ENCODE measurements at regions not wholly inside any gene's neighbourhood (a gene's known extent, or its start where the extent isn't known, plus 50 kb on each side); places are given as distances from the start of the nearest gene placed in this dataset.

- no peak for DNase-seq
Measured at GRCh38 chr16:85429776-85430522, 183.2 kb upstream of the GSE1 start.

DNA sequence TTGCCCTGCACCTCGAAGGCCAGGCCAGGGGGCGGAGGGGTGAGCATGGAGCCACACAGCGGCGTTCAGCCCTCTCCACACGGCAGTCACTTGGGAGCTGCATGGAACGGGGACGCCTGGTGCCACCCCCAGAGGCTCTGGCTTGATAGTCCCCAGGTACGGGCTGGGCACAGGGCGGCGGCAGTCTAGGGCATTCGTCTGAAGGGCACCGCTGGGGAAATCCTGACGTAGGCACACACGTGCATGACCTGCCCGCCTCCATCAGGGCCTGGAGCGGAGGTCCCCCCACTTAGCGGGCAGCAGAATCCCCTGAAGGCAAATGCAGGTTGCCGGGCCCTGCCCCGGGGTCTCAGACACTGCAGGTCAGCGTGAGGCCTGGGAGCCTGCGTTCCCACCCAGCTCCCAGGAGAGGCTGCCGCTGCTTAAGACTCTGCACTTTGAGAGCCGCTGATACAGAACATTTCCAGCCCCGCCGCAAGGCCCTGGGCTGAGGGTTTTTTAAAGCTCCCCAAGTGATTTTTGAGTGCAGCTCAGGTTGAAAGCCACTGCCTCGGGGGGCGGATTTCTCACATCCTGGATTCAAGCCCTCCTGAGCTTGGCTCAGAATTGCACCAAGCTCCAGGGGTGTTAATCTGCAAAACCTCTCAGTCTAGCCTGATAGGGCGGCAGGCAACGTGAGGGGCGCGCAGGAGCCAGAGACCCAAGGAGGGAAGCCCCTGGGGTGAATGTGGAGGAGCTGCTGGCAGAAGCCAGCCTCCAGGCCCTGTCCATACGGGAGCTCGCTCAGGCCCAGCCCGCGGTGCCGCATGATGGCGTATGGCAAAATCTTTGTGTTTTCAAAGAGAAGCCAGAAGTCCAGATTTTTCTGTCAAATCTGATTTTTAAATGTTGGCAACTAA lies 182.3 kb upstream of the GSE1 start:
- DNase-seq, result no peak

- no peak for DNase-seq
Measured at GRCh38 chr16:85431431-85432124, 181.5 kb upstream of the GSE1 start.

- no peak for DNase-seq
Measured at GRCh38 chr16:85432606-85433005, 180.5 kb upstream of the GSE1 start.

DNA sequence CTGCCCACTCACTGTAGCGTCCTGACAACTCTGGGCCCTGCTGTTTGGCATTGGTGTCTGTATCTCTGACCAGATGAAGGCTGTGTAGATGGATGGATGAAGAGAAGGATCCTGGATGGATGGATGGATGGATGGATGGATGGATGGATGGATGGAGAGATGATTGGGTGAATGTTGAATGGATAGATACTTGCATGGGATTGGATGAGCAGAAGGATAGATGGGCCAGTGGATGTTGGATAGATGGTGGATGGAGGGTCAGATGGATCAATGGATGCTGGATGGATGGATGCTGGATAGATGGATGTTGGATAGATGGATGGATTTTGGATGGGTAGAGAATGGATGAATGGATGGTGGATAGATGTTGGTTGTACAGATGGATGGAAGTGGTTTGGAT lies 179.6 kb upstream of the GSE1 start:
- DNase-seq, result no peak

DNA sequence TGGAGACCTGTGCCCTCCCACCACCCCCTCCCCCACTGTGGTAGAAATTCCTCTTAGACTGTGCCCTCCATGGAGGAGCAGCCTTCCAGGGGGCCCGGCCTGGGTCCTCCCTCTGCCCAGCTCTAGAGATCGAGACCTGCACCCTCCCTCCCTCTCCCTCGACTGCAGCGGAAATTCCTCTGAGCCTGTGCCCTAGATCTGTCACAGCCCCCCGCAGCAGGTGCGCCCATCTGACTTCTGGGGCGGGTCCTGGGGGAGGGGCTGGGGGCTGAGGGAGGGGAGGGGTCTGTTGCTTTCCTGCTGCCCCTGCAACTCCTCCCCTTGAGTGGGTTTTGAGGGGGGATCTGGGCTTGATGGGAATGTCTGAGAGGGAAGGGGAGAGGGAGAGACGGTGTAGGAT lies 177.8 kb upstream of the GSE1 start:
- no peak for DNase-seq

GRCh38 chr16:85435700-85436099 lies 177.4 kb upstream of the GSE1 start:
- no peak for DNase-seq

DNA sequence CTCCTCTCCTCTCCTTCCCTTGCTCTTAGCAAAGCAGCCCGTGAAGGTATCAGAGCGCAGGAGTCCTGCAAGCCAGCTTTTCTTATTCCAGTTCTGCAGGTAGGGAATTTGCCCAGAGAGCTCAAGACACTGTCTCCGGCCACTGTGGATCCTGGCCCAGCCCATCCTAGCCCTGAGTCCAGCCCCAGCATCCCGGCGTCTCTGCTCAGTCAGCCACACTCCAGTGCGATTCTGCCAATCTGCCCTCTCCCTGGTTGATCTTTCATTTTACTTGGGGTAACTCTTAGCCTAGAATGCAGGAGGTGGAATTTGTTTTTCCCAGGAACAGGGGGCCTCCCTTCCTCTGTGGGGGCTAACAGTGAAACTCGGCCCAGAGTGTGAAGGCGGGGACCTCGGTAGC lies 176.9 kb upstream of the GSE1 start:
- DNase-seq, result no peak

- no peak for DNase-seq
Measured at GRCh38 chr16:85436636-85437165, 176.4 kb upstream of the GSE1 start.

DNA sequence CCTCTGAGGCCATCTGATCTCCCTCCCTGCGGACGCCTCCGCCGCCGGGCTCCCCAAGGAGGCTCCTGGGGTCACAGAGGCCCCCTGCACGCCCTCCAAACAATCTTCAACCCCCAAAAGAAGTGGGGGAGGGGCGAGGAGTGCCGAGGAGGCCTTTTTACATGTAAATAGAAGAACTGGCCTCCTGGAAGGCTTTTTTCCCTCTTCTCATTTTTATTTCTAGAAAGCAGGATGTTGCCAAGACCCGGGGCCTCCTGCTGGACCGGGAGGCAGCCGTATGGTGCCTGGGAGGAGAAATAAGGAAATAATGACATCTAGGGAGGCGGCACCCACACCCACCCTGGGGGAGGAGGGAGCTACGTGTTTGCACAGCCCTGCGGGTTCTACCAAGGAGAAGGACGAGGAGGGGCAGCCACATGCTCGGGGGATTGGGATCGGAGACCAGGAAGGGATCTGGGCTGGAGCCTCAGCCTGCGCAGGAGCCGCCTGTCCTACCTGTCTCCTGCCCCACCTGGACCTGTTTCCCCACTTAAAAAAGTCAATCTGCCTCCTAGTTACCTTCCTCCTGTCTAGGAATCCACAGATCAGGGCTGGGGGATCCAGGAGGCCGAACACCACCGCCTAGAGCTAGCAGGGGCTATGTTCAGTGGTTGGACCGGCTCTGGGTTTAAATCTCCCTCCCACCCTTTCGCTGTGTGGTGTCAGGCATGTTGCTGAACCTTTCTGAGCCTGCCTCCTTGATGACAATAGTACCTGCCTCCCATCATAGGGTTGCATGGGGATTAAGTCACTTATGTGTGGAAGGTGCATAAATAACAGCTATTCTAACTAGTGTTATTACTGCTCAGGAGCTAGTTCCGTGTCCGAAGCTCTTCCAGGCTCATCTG lies 175.7 kb upstream of the GSE1 start:
- DNase-seq, result no peak

- no peak for DNase-seq
Measured at GRCh38 chr16:85438981-85439685, 174.0 kb upstream of the GSE1 start.

GRCh38 chr16:85440744-85441143 lies 172.4 kb upstream of the GSE1 start:
- DNase-seq, result no peak

DNA sequence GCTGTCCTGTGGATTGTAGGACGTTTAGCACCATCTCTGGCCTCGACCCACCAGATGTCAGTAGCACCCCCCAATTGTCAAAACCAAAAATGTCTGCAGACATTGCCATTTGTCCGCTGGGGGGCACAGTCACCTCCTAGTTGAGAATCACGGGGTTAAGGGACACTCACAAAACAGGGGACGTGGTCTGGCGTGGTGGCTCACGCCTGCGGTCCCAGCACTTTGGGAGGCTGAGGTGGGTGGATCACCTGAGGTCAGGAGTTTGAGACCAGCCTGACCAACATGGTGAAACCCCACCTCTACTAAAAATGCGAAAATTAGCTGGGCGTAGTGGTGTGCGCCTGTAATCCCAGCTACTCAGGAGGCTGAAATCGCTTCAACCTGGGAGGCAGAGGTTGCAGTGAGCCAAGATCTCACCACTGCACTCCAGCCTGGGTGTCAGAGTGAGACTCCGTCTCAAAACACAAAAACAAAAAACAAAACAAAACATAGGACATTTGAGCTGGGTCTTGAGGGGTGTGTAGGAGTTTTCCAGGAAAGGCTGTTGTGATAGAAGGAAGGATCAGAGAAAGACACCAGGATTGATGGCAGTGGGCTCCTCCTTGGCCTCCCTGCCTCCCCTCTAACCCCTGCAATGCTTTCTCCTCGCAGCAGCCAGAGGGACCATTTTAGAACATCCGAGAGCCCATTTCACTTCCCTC lies 171.8 kb upstream of the GSE1 start:
- DNase-seq, result peak; percentile 32

GRCh38 chr16:85441890-85442670 lies 171.0 kb upstream of the GSE1 start:
- no peak for DNase-seq

GRCh38 chr16:85443116-85443515 lies 170.0 kb upstream of the GSE1 start:
- no peak for DNase-seq

DNA sequence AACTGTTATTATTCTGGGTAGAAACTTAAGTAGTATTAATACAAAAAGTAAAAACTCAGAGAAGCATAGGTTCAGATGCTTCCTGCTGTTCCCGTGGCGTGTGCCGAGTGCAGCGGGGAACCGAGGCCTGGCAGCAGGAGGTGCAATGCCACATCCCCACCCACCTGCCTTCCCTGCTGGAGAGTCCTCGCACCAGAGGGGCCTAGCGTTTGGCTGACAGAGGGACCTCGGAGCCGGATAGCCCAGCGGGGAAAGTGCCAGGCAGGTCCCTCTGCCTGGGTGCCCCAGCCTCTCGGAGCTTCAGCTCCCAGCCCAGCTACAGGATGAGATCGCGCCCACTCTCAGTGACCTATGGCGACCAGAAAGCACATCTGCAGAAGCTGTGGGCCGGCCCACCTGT lies 169.6 kb upstream of the GSE1 start:
- DNase-seq, result no peak

DNA sequence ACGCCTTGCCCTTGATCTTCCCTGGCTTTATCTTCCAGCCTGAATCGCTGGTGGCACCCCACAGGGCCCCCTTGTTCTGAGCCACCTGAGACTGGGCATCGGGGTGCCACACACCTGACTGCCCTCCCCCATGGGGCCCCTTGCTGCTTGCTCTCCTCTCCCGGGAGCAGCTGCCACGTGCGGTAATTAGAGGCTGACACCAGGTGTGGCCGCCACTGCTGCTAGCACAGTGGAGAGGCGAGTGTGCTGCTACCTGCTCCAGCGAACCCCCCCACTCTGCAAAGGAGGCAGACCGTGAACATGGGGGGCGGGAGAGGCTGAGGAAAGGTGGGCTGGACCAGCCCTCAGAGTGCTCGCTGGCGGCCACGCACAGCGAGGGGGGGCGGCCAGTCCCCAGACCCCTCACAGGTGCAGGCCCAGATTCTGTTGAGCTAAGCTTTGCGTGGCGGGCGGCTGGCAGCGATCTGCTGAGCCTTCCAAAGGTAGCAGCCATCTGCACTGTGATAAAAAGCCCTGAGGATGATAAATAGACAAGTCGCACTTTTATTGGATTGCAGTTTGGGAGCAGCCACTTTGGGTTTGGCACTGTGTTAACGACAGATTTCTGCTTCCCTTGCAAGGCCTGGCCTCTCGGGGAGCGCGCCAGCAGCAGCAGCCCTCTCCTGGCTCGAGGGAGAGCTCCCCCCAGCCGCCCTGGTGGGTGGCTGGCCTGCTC lies 167.9 kb upstream of the GSE1 start:
- no peak for DNase-seq

GRCh38 chr16:85445779-85446222 lies 167.3 kb upstream of the GSE1 start:
- no peak for DNase-seq

- no peak for DNase-seq
Measured at GRCh38 chr16:85446951-85447692, 166.0 kb upstream of the GSE1 start.

Measured in CD4-positive, alpha-beta T cell treated with Interleukin-10 for 1 hour (primary cell).